Panc1 (cell line): ENCODE measurements at regions not wholly inside any gene's neighbourhood (a gene's known extent, or its start where the extent isn't known, plus 50 kb on each side); places are given as distances from the start of the nearest gene placed in this dataset.

ENCODE experiments used
- CTCF ChIP-seq: fragments of 450-650 bp; IDR thresholded peaks from 2 replicates; pipeline ENCODE4 v1.5.1; 2017; ENCODE audit warnings: mild to moderate bottlenecking
- POLR2AphosphoS5 ChIP-seq: IDR thresholded peaks from 2 replicates; pipeline ENCODE4 v1.6.1; 2012; ENCODE audit warnings: mild to moderate bottlenecking, low read depth, low read length, moderate library complexity
- TCF7L2 ChIP-seq: IDR thresholded peaks from 2 replicates; pipeline ENCODE4 v1.6.1; 2011; ENCODE audit warnings: mild to moderate bottlenecking, low read depth, low read length, inconsistent platforms

GRCh38 chr21:23812485-23812884, 1794.8 kb downstream of the MRPL39 start:
- TF ChIP-seq TCF7L2 (no peak), CTCF (no peak), POLR2AphosphoS5 (no peak)
